ENCODE measurements at regions not wholly inside any gene's neighbourhood (a gene's known extent, or its start where the extent isn't known, plus 50 kb on each side); places are given as distances from the start of the nearest gene placed in this dataset.

DNA sequence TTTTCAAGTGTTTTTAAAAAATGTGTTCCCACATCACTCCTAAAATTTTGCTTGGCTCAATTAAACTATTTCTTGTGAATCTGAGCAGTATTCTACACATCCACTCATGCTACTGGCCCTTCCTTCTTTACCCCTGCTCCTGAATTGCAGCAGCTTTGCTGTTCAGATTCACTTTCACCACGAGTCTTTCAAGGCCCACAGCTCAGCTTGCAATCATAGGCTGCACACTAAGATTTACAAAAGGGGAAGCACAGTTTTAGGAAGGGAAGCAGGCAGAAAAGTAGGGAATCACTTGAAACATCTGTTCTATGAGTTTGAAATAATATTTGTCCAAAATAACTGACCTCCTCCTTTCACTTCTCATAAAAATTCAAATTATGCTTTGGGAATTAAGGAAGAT, 70.9 kb upstream of the EDEM3 start:
- ATAC-seq (no peak), DNase-seq (ENCODE audit: low read depth, low spot score) (no peak)
- Histone ChIP-seq H3K4me3 (ENCODE audit: low read depth in 2 of 2, low read length in 2 of 2) (no peak overlapping the region), H3K9me3 (ENCODE audit: control insufficient read depth, insufficient read depth, low read depth, low read length) (no peaks in the 10 kb centered on the region), H3K27me3 (ENCODE audit: control insufficient read depth, insufficient read depth, low read length) (no peaks in the 10 kb centered on the region), H3K4me1 (ENCODE audit: control insufficient read depth, insufficient read depth, low read length) (no peaks in the 10 kb centered on the region), H3K36me3 (ENCODE audit: control insufficient read depth, insufficient read depth, low read length) (no peaks in the 10 kb centered on the region), H3K27ac (ENCODE audit: low read length) (no peak overlapping the region)
- CTCF ChIA-PET = no interaction called here
- no TSS peak for BruUV-seq (replicated peaks)
- in situ Hi-C loops (cut with HindIII; ENCODE audit: low pct_unique_long_range_greater_than_20kb, low sequenced_read_pairs) (no loop called here), intact Hi-C loops (cut with micrococcal nuclease; ENCODE audit: unreplicated experiment) (no loop called here)
- TF ChIP-seq, protein P1, sequence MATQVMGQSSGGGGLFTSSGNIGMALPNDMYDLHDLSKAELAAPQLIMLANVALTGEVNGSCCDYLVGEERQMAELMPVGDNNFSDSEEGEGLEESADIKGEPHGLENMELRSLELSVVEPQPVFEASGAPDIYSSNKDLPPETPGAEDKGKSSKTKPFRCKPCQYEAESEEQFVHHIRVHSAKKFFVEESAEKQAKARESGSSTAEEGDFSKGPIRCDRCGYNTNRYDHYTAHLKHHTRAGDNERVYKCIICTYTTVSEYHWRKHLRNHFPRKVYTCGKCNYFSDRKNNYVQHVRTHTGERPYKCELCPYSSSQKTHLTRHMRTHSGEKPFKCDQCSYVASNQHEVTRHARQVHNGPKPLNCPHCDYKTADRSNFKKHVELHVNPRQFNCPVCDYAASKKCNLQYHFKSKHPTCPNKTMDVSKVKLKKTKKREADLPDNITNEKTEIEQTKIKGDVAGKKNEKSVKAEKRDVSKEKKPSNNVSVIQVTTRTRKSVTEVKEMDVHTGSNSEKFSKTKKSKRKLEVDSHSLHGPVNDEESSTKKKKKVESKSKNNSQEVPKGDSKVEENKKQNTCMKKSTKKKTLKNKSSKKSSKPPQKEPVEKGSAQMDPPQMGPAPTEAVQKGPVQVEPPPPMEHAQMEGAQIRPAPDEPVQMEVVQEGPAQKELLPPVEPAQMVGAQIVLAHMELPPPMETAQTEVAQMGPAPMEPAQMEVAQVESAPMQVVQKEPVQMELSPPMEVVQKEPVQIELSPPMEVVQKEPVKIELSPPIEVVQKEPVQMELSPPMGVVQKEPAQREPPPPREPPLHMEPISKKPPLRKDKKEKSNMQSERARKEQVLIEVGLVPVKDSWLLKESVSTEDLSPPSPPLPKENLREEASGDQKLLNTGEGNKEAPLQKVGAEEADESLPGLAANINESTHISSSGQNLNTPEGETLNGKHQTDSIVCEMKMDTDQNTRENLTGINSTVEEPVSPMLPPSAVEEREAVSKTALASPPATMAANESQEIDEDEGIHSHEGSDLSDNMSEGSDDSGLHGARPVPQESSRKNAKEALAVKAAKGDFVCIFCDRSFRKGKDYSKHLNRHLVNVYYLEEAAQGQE (IDR thresholded peaks at IDR 0.05; ENCODE audit: insufficient read depth in 1 of 2, low read depth in 2 of 2, low read length in 1 of 2) = no peak
- TF ChIP-seq SIN3A (IDR thresholded peaks at IDR 0.05; ENCODE audit: borderline replicate concordance, insufficient read depth, low read depth, low read length) (no peak), POLR2AphosphoS5 (IDR thresholded peaks at IDR 0.05; ENCODE audit: low read depth, low read length) (no peak), TCF7L2 (IDR thresholded peaks at IDR 0.05; ENCODE audit: low read depth, low read length) (no peak)
- TF ChIP-seq, protein P2, sequence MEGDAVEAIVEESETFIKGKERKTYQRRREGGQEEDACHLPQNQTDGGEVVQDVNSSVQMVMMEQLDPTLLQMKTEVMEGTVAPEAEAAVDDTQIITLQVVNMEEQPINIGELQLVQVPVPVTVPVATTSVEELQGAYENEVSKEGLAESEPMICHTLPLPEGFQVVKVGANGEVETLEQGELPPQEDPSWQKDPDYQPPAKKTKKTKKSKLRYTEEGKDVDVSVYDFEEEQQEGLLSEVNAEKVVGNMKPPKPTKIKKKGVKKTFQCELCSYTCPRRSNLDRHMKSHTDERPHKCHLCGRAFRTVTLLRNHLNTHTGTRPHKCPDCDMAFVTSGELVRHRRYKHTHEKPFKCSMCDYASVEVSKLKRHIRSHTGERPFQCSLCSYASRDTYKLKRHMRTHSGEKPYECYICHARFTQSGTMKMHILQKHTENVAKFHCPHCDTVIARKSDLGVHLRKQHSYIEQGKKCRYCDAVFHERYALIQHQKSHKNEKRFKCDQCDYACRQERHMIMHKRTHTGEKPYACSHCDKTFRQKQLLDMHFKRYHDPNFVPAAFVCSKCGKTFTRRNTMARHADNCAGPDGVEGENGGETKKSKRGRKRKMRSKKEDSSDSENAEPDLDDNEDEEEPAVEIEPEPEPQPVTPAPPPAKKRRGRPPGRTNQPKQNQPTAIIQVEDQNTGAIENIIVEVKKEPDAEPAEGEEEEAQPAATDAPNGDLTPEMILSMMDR (IDR thresholded peaks at IDR 0.05) = no peak
- POLR2A ChIA-PET = no interaction called here

DNA sequence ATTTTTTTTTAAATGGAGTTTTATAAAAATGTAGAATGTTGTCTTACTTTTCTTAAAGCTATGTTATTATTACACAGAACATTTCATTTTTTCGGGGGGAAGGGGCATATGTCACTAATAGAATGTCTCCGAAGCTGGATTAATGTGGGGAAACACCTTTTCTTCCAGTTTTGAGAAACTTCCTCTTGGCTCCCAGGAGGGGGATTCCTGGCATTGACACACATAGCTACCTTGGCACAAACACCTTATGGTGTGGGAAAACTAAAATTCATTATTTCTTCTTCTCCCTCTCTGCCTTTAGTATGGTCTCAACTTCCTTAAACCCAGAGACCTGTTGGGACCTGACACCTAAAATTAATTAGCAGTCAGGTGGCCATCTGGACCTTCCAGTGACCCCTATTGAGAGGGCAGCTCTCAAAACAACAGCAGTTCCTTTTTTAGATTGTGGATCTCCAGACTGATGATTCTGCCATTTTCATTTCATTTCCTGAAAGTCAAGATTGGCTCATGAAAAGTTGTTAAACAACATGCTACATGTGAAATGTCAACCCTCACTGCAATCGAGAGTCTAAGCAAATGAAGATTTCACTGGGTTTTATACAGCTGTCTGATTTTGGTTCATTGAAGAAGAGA, 70.1 kb upstream of the EDEM3 start:
- H3K9me3 ChIP-seq (ENCODE audit: control insufficient read depth, insufficient read depth, low read depth, low read length) = no peaks in the 10 kb centered on the region
- in situ Hi-C loops (cut with HindIII; ENCODE audit: low pct_unique_long_range_greater_than_20kb, low sequenced_read_pairs) = no loop called here
- no peak overlapping the region for H3K27ac ChIP-seq (ENCODE audit: low read length)
- TF ChIP-seq, protein P1 (IDR thresholded peaks at IDR 0.05; ENCODE audit: insufficient read depth in 1 of 2, low read depth in 2 of 2, low read length in 1 of 2) = no peak
- H3K4me1 ChIP-seq (ENCODE audit: control insufficient read depth, insufficient read depth, low read length) = no peaks in the 10 kb centered on the region
- intact Hi-C loops (cut with micrococcal nuclease; ENCODE audit: unreplicated experiment) = no loop called here
- H3K36me3 ChIP-seq (ENCODE audit: control insufficient read depth, insufficient read depth, low read length) = no peaks in the 10 kb centered on the region
- no TSS peak for BruUV-seq (replicated peaks)
- DNase-seq (ENCODE audit: low read depth, low spot score) = no peak
- ChIA-PET CTCF (no interaction called here), POLR2A (no interaction called here)
- H3K4me3 ChIP-seq (ENCODE audit: low read depth in 2 of 2, low read length in 2 of 2) = no peak overlapping the region
- ATAC-seq = no peak
- H3K27me3 ChIP-seq (ENCODE audit: control insufficient read depth, insufficient read depth, low read length) = no peaks in the 10 kb centered on the region

Data from Panc1 (cell line).